Esophagus muscularis mucosa (tissue), 4 donors: ENCODE measurements at regions not wholly inside any gene's neighbourhood (a gene's known extent, or its start where the extent isn't known, plus 50 kb on each side); places are given as distances from the start of the nearest gene placed in this dataset.

ENCODE experiments used
- CTCF ChIP-seq, 3 experiments: fragments of 200-600 bp in 2 of 3; fragments of 450-650 bp in 1 of 3; sonication (generic) in 2 of 3; IDR thresholded peaks; one replicate each; pipeline ENCODE4 v1.5.1; 2017 to 2019; ENCODE audit warnings: antibody characterized with exemption in 3 of 3, mild to moderate bottlenecking in 2 of 3, moderate library complexity in 1 of 3
- EP300 ChIP-seq: sonication (generic); formaldehyde crosslinking; IDR thresholded peaks from one replicate; pipeline ENCODE4 v1.6.1; 2017; ENCODE audit warnings: antibody characterized with exemption
- POLR2AphosphoS5 ChIP-seq, 2 donors: sonication (generic); formaldehyde crosslinking; IDR thresholded peaks; one replicate each; pipeline ENCODE4 v1.6.1; 2017; ENCODE audit warnings: antibody characterized with exemption in 2 of 2

- no peak for TF ChIP-seq CTCF (IDR thresholded peaks at IDR 0.05)
- TF ChIP-seq POLR2AphosphoS5 (IDR thresholded peaks at IDR 0.05): no peak
- TF ChIP-seq EP300: no peak
Observed at GRCh38 chr10:18968159-18968558, 80.4 kb upstream of the MALRD1 start.
